IMR-90 (cell line): ENCODE measurements at regions not wholly inside any gene's neighbourhood (a gene's known extent, or its start where the extent isn't known, plus 50 kb on each side); places are given as distances from the start of the nearest gene placed in this dataset.

Source experiments
- ATAC-seq: fragments of 200-7000 bp; cut with Tn5 transposase; 2 replicates; pipeline ENCODE4 v1.9.1; 2020; ENCODE audit warnings: low read depth, mild to moderate bottlenecking, moderate library complexity
- BruUV-seq: library from RNA; stranded (reverse); fragments of 400-500 nt; replicated peaks from 2 replicates; lab custom pipeline; 2021; lab: Mats Ljungman, UMichigan
- CTCF ChIA-PET: fragments of 300-600 bp; formaldehyde crosslinking; extraction: SDS; loops from one replicate; lab custom pipeline; 2021; ENCODE audit warnings: antibody characterized with exemption; lab: Yijun Ruan, JAX
- POLR2A ChIA-PET: fragments of 300-600 bp; sonication (Branson Sonifier 250); formaldehyde crosslinking; loops from one replicate; lab custom pipeline; 2022; ENCODE audit warnings: antibody characterized with exemption; ENCODE audit not compliant: unreplicated experiment; lab: Charles Lee
- DNase-seq: peaks from one replicate; pipeline ENCODE4 v3.0.0; 2013
- H2AFZ ChIP-seq: replicated peaks from 2 replicates; pipeline ENCODE3; 2013; ENCODE audit warnings: low read length, mild to moderate bottlenecking; ENCODE audit not compliant: poor library complexity
- H2AK5ac ChIP-seq: 2 replicates; pipeline ENCODE4 v1.6.1; 2013; ENCODE audit warnings: low read depth, low read length, inconsistent platforms
- H2AK9ac ChIP-seq: replicated peaks from 2 replicates; pipeline ENCODE3; 2013; ENCODE audit warnings: mild to moderate bottlenecking, low read depth, low read length, moderate library complexity; ENCODE audit not compliant: poor library complexity
- H2BK120ac ChIP-seq: 2 replicates; pipeline ENCODE4 v1.6.1; 2013; ENCODE audit warnings: low read depth, low read length, inconsistent platforms
- H2BK15ac ChIP-seq: 3 replicates; pipeline ENCODE4 v1.6.1; 2013; ENCODE audit warnings: low read depth, low read length, inconsistent platforms
- H2BK20ac ChIP-seq: 2 replicates; pipeline ENCODE4 v1.6.1; 2013; ENCODE audit warnings: low read depth, mild to moderate bottlenecking, inconsistent platforms, low read length, moderate library complexity
- H2BK5ac ChIP-seq: 2 replicates; pipeline ENCODE4 v1.6.1; 2013; ENCODE audit warnings: mild to moderate bottlenecking, low read depth, low read length, inconsistent platforms; ENCODE audit not compliant: poor library complexity, severe bottlenecking
- H3K14ac ChIP-seq: replicated peaks from 2 replicates; pipeline ENCODE4 v1.6.1; 2013; ENCODE audit warnings: low read depth, low read length, inconsistent platforms
- H3K18ac ChIP-seq: 2 replicates; pipeline ENCODE4 v1.6.1; 2013; ENCODE audit warnings: low read depth, low read length, control low read depth
- H3K23ac ChIP-seq: 2 replicates; pipeline ENCODE4 v1.6.1; 2013; ENCODE audit warnings: low read depth, low read length, inconsistent platforms
- H3K27ac ChIP-seq: 2 replicates; pipeline ENCODE4 v1.5.1; 2013; ENCODE audit warnings: mild to moderate bottlenecking, control low read depth, low read length; ENCODE audit not compliant: insufficient read depth
- H3K27me3 ChIP-seq: 2 replicates; pipeline ENCODE4 v1.6.1; 2013; ENCODE audit warnings: low read length; ENCODE audit not compliant: control insufficient read depth, insufficient read depth
- H3K36me3 ChIP-seq: 2 replicates; pipeline ENCODE4 v1.6.1; 2013; ENCODE audit warnings: low read length, mixed read lengths; ENCODE audit not compliant: control insufficient read depth, insufficient read depth
- H3K4ac ChIP-seq: 2 replicates; pipeline ENCODE4 v1.6.1; 2013; ENCODE audit warnings: low read depth, low read length, inconsistent platforms
- H3K4me1 ChIP-seq: 2 replicates; pipeline ENCODE4 v1.6.1; 2013; ENCODE audit warnings: low read length, mixed read lengths; ENCODE audit not compliant: control insufficient read depth, insufficient read depth
- H3K4me2 ChIP-seq: 2 replicates; pipeline ENCODE4 v1.6.1; 2013; ENCODE audit warnings: low read depth, mild to moderate bottlenecking, control low read depth, low read length, moderate library complexity
- H3K4me3 ChIP-seq: 2 replicates; pipeline ENCODE4 v1.5.1; 2013; ENCODE audit warnings: low read depth, mild to moderate bottlenecking, control low read depth, low read length, moderate library complexity; ENCODE audit not compliant: insufficient read depth
- H3K56ac ChIP-seq: 2 replicates; pipeline ENCODE4 v1.6.1; 2013; ENCODE audit warnings: low read length, inconsistent platforms; ENCODE audit not compliant: insufficient read depth; ENCODE audit errors: extremely low read depth
- H3K79me1 ChIP-seq, 2 experiments: 2 replicates each; pipeline ENCODE4 v1.6.1; 2013; ENCODE audit warnings: low read length in 2 of 2, inconsistent platforms in 1 of 2, low read depth in 1 of 2
- H3K9ac ChIP-seq: 2 replicates; pipeline ENCODE4 v1.6.1; 2013; ENCODE audit warnings: low read depth, low read length, control low read depth
- H3K9me1 ChIP-seq: 2 replicates; pipeline ENCODE4 v1.6.1; 2013; ENCODE audit warnings: low read length, inconsistent platforms; ENCODE audit not compliant: insufficient read depth
- H3K9me3 ChIP-seq: 2 replicates; pipeline ENCODE4 v1.6.1; 2013; ENCODE audit warnings: low read length; ENCODE audit not compliant: control insufficient read depth, insufficient read depth
- H4K20me1 ChIP-seq: 2 replicates; pipeline ENCODE4 v1.6.1; 2013; ENCODE audit warnings: low read length, inconsistent platforms; ENCODE audit not compliant: insufficient read depth
- H4K5ac ChIP-seq: 2 replicates; pipeline ENCODE4 v1.6.1; 2013; ENCODE audit warnings: mild to moderate bottlenecking, low read depth, low read length, control low read depth
- H4K8ac ChIP-seq, 2 experiments: 2 replicates each; pipeline ENCODE4 v1.6.1; 2013; ENCODE audit warnings: low read depth in 2 of 2, low read length in 2 of 2, control low read depth in 1 of 2, inconsistent platforms in 1 of 2
- H4K91ac ChIP-seq: 2 replicates; pipeline ENCODE4 v1.6.1; 2013; ENCODE audit warnings: low read depth, low read length, inconsistent platforms; ENCODE audit not compliant: insufficient read depth
- CEBPB ChIP-seq: IDR thresholded peaks from 2 replicates; pipeline ENCODE4 v1.6.1; 2012; ENCODE audit warnings: low read depth, low read length, improper control_type of control experiment
- CTCF ChIP-seq: conservative IDR thresholded peaks from 2 replicates; pipeline ENCODE4 v1.5.1; 2012; ENCODE audit warnings: mild to moderate bottlenecking, low read depth, low read length, improper control_type of control experiment
- ELK1 ChIP-seq: fragments of 150-350 bp; IDR thresholded peaks from 2 replicates; pipeline ENCODE4 v1.6.1; 2016; ENCODE audit warnings: low read depth, mild to moderate bottlenecking, low read length, moderate library complexity, borderline replicate concordance
- FOS ChIP-seq: fragments of 150-350 bp; IDR thresholded peaks from 2 replicates; pipeline ENCODE4 v1.6.1; 2016; ENCODE audit warnings: low read depth, low read length
- MAFK ChIP-seq: IDR thresholded peaks from 2 replicates; pipeline ENCODE4 v1.6.1; 2012; ENCODE audit warnings: low read depth, low read length, improper control_type of control experiment
- MAZ ChIP-seq: IDR thresholded peaks from 2 replicates; pipeline ENCODE4 v1.6.1; 2012; ENCODE audit warnings: low read depth, mild to moderate bottlenecking, low read length, improper control_type of control experiment, moderate library complexity, borderline replicate concordance
- MXI1 ChIP-seq: IDR thresholded peaks from 2 replicates; pipeline ENCODE4 v1.6.1; 2012; ENCODE audit warnings: low read depth, mild to moderate bottlenecking, low read length, moderate library complexity, borderline replicate concordance
- NFE2L2 ChIP-seq: fragments of 150-350 bp; IDR thresholded peaks from 2 replicates; pipeline ENCODE4 v1.6.1; 2016; ENCODE audit warnings: low read depth, mild to moderate bottlenecking, low read length
- RAD21 ChIP-seq: IDR thresholded peaks from 2 replicates; pipeline ENCODE4 v1.6.1; 2012; ENCODE audit warnings: low read length, improper control_type of control experiment
- RCOR1 ChIP-seq: IDR thresholded peaks from 2 replicates; pipeline ENCODE4 v1.6.1; 2012; ENCODE audit warnings: mild to moderate bottlenecking, low read length, improper control_type of control experiment; ENCODE audit not compliant: insufficient replicate concordance
- SMC3 ChIP-seq: fragments of 150-350 bp; IDR thresholded peaks from 2 replicates; pipeline ENCODE4 v1.6.1; 2016; ENCODE audit warnings: low read depth, mild to moderate bottlenecking, antibody characterized with exemption, low read length, moderate library complexity
- WGBS, 2 experiments: methylation state at CpG; one replicate each; pipeline versions ENCODE4 v1.1.5 to v1.1.7; 2013; ENCODE audit warnings: missing lambda C conversion rate in 2 of 2; ENCODE audit not compliant: insufficient read length in 1 of 2; ENCODE audit errors: extremely low coverage in 2 of 2; 5-methylcytosine and 5-hydroxymethylcytosine counted together
- dilution Hi-C: fragments of 300-500 bp; cut with HindIII; formaldehyde crosslinking; loops from one replicate; pipeline ENCODE4 v1.14.3; 2018; ENCODE audit warnings: low sequenced_read_pairs; ENCODE audit not compliant: unreplicated experiment
- in situ Hi-C: fragments of 300-500 bp; cut with MboI; formaldehyde crosslinking; loops from 3 replicates; pipeline ENCODE4 v1.14.3; 2019; ENCODE audit warnings: low sequenced_read_pairs, inconsistent platforms, mixed read lengths
- intact Hi-C: fragments of 100-400 bp; cut with micrococcal nuclease; formaldehyde crosslinking; loops from 2 replicates; pipeline ENCODE4 v1.10.0; 2022
- TF ChIP-seq, protein P1 (sequence below): fragments of 150-350 bp; IDR thresholded peaks from 2 replicates; pipeline ENCODE4 v1.6.1; 2017; ENCODE audit warnings: mild to moderate bottlenecking, antibody characterized with exemption, low read length, low read depth

DNA sequence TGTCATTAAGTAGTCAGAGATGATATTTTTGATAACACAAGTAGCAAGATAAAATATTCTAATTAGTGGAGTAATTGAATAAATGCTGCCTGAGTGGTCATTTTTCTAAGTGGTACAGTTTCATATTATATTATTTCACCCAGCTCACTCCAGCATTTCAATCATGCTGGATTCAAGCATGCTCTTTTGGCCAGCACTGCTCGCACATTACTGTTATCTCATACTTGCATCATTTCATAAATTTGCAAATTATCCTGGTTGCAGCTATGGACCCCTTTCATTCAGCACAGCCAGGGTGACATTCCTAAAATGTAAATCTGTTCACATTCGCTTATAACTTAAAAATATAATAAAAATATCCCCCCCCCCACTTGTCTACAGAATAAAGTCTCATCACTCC, 520.8 kb upstream of the CYLC2 start:
- intact Hi-C loops = no loop called here
- BruUV-seq = no TSS peak
- Histone ChIP-seq H4K8ac (no peak overlapping the region), H3K4ac (no peak overlapping the region), H3K4me1 (no peaks in the 10 kb centered on the region), H3K4me2 (no peak overlapping the region), H3K27ac (no peak overlapping the region), H2BK20ac (no peak overlapping the region), H2BK120ac (no peak overlapping the region), H3K14ac (no peak overlapping the region), H4K20me1 (no peaks in the 10 kb centered on the region), H2BK5ac (no peak overlapping the region), H2BK15ac (no peak overlapping the region), H4K91ac (no peak overlapping the region), H3K4me3 (no peak overlapping the region), H4K5ac (no peak overlapping the region), H3K79me1 (no peaks in the 10 kb centered on the region), H3K9me3 (peaks cover 4% of the 10 kb centered on the region; the same call in 1 of the 2 replicates), H3K27me3 (no peaks in the 10 kb centered on the region), H2AK5ac (no peak overlapping the region), H3K36me3 (no peaks in the 10 kb centered on the region), H3K9me1 (no peaks in the 10 kb centered on the region), H3K18ac (no peak overlapping the region), H3K23ac (no peak overlapping the region), H3K56ac (no peak overlapping the region), H3K9ac (no peak overlapping the region), H2AFZ (no peak overlapping the region), H2AK9ac (no peak overlapping the region)
- no peak for ATAC-seq
- CTCF ChIA-PET = no interaction called here
- in situ Hi-C loops = no loop called here
- no peak for DNase-seq
- dilution Hi-C loops = no loop called here
- no peak for TF ChIP-seq NFE2L2
- no peak for TF ChIP-seq RCOR1
- no peak for TF ChIP-seq RAD21
- TF ChIP-seq CTCF = no peak
- TF ChIP-seq, protein P1, sequence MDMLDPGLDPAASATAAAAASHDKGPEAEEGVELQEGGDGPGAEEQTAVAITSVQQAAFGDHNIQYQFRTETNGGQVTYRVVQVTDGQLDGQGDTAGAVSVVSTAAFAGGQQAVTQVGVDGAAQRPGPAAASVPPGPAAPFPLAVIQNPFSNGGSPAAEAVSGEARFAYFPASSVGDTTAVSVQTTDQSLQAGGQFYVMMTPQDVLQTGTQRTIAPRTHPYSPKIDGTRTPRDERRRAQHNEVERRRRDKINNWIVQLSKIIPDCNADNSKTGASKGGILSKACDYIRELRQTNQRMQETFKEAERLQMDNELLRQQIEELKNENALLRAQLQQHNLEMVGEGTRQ = no peak
- TF ChIP-seq MAZ = no peak
- TF ChIP-seq MAFK = no peak
- TF ChIP-seq CEBPB = no peak
- no peak for TF ChIP-seq SMC3
- TF ChIP-seq MXI1 = no peak
- no peak for TF ChIP-seq ELK1
- TF ChIP-seq FOS = no peak
- whole genome bisulfite sequencing, 2 experiments = no CpG with 5 or more reads among the region's 2 CpGs
- POLR2A ChIA-PET = no interaction called here
